GM19463 (cell line): ENCODE measurements at regions not wholly inside any gene's neighbourhood (a gene's known extent, or its start where the extent isn't known, plus 50 kb on each side); places are given as distances from the start of the nearest gene placed in this dataset.
"Not testable (repeated sequence)": the region's sequence is repeated elsewhere in the genome, so short reads cannot be mapped to it uniquely, and the experiment has no call there.

Experiments used
- ATAC-seq: cut with Tn5 transposase; IDR thresholded peaks from one replicate; pipeline ENCODE4 v1.9.1; 2021; ENCODE audit warnings: mild to moderate bottlenecking, moderate library complexity; ENCODE audit not compliant: unreplicated experiment

DNA sequence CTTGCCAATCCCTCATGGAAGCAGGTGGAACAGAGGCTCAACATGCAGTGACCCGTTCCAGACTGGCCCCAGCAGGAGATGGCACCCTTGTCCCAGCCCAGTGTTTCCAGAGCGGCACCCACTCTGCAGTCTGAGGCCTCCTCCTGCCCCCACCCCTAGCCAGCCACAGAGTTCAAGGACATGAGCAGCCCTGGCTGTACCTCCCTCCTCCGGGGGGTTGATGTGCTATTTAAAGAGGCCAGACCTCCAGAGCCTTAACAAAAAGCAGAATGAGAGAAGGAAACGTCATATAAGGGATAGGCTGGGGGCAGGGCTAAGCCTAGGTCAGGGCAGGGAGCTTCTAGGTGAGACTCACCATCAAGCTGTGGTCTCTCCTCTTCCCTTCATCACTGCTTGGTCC is 115.7 kb upstream of the NANOS1 start:
- no peak for ATAC-seq

- ATAC-seq, result no peak
These were observed 114.9 kb upstream of the NANOS1 start for GRCh38 chr10:118914629-118915028.

- ATAC-seq, result no peak
These were observed 114.4 kb upstream of the NANOS1 start for GRCh38 chr10:118915161-118915560.

- ATAC-seq, result no peak
These were observed 112.7 kb upstream of the NANOS1 start for GRCh38 chr10:118916777-118917176.

DNA sequence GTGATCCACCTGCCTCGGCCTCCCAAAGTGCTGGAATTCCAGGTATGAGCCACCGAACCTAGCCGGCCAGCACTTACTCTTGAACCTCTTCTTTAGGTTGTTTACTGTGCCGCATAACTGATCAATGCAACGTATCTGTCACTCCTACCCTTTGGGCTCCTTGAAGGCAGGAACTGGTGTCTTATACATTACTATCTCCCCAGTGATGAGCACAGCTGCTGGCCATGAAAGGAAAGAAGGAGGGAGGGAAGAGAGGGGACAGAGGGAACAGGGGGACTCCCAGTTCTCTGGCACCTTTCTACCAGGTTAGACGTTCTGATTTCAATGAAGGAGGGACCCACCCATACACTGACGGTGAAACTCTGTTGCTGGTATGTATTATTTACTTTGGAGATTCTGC is 111.8 kb upstream of the NANOS1 start:
- ATAC-seq, result no peak

DNA sequence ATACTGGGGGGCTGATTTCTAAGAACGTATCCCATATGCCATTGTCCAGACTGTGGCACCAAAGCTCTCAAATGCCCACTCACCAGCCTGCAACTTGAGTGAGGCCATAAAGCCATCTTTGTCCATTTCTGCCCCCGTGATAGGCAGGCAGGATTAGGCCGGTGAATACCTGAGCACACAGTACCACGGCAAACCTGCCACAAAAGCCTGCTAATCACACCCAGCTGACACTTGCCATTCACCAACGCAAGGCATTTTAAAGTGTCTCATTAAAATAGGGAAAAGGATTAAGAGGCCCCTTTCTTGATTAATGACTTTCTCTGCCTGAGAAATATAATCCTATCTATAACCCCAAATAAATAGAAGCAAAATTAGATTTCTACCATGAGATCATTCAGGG is 111.4 kb upstream of the NANOS1 start:
- ATAC-seq, result no peak

- no peak for ATAC-seq
These were observed 110.9 kb upstream of the NANOS1 start for GRCh38 chr10:118918587-118918986.

- no peak for ATAC-seq
These were observed 109.3 kb upstream of the NANOS1 start for GRCh38 chr10:118920206-118920605.

GRCh38 chr10:118922226-118922625 is 107.3 kb upstream of the NANOS1 start:
- ATAC-seq, result no peak

DNA sequence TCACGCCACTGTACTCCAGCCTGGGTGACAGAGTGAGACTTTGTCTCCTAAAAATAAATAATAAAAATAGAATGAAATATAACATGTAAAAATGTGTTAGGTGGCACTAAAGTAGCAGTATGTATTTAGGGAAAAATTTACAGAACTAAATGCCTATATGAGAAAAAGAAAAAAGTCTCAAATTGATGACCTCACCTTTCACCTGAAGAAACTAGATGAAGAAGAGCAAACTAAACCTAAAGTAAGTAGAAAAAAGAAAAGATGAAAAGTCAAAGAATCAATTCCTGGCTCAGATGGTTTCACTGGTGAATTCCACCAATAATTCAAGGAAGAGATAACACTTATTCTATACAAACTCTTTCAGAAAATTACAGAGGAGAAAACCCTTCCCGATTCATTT is 106.5 kb upstream of the NANOS1 start:
- no peak for ATAC-seq

DNA sequence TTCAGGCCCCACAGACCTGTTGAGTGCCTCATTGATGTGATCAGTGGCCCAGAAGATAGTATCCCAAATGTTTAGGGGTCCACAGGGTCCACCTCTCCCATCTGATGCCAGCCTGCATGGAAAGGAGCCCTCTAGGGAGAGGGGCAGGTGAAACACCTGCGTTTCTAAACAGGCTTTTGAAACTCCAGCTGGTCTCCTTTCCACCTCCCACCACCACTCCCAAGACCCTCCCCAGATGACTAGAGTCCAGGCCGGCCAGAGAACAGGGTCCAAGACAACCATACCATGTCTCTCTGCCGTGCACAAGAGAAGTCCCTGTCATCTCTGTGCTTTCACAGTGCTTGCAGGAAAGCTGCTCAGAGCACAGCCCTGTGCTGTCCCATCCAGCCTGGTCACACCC is 105.0 kb upstream of the NANOS1 start:
- ATAC-seq, result no peak

DNA sequence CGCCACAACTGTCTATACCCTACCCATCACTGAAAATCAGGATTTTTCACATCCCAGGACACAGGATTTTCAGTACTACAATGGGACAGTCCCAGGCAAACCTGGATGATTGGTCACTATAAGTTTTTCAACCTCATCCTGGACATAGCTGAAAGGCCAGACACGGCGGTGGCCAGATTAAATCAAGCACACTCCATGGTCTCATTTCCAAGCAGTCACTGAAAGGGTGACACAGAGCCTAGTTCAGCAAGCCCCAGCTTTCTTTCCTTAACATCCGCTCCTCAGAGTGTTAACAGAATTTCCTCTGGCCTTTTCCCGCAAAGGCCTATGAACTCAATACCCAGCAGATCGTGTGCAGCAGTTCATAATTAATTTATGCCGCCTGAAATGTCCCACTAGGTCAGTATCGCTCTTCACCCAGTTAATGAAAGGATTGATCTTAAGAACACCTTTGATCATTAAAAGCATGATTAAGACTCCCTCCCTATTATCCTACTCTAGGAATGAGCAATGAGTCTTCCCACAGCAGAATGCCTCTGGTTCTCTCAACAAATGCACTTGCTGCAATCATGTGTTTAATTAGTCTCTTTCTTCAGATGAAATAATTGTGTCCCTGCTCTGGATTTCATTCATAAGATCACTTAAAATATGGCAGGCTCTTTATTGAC is 104.0 kb upstream of the NANOS1 start:
- ATAC-seq, result no peak

GRCh38 chr10:118926072-118926417 is 103.5 kb upstream of the NANOS1 start:
- no peak for ATAC-seq

- no peak for ATAC-seq
These were observed 103.1 kb upstream of the NANOS1 start for GRCh38 chr10:118926441-118926840.

DNA sequence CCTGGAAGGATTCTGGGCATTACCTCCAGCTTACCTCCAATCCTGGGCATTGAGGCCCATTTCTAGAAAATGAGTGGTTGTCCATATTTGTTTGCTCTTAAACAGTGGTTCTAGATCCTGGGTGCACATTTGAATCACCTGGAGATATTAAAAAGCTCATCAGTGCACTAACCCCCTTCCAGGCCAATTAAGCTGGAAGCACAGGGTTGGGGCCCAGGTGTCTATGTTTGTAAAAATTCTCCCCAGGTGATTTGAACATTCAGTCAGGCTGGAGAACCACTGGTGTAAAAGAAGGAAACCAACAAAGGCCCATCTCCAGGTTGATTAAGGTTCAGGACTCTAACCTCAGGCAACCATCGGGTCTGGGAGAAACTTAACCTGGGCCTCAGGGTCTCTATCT is 102.6 kb upstream of the NANOS1 start:
- no peak for ATAC-seq

DNA sequence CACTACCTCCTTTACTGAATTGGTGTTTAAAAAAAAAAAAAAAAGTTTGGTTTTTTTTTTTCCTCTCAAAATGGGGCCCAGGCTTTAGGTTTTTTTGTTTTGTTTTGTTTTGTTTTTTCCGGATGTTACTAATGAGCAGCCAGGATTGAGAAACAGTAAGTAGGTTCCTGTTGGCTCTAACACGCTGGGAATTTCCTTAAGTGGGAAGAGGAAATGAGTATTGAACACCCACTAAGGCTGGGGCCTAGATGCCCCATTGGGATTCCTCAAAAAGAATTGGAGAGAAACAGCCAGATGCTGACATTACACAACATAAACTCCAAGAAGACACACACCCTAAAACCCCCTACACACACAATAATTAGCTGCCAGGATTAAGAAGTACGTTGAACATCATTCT is 102.2 kb upstream of the NANOS1 start:
- ATAC-seq, result no peak

GRCh38 chr10:118930614-118931013 is 98.9 kb upstream of the NANOS1 start:
- no peak for ATAC-seq

GRCh38 chr10:118931436-118931835 is 98.1 kb upstream of the NANOS1 start:
- ATAC-seq, result no peak

- ATAC-seq, result not testable (repeated sequence)
These were observed 97.4 kb upstream of the NANOS1 start for GRCh38 chr10:118932154-118932553.

- ATAC-seq, result no peak
These were observed 92.3 kb upstream of the NANOS1 start for GRCh38 chr10:118937226-118937625.

GRCh38 chr10:118939211-118940007 is 90.1 kb upstream of the NANOS1 start:
- ATAC-seq, result no peak

DNA sequence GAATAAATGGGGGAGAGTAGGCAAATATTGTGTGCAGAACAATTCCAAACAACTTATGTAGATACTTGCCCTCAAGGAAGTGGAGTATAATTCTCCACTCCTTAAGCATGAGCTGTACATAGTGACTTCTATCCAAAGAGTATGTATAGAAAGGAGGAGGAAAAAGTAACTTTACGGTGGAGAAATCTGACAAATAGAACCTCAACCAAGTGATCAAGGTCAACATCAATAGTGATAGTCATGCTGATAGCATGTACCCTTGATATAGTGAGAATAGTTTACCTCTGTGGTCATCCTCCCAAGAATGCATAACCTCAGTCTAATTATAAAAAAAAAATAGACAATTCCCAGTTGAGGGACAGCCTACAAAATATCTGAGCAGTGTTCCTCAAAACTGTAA is 89.1 kb upstream of the NANOS1 start:
- ATAC-seq, result no peak

GRCh38 chr10:118943253-118943652 is 86.3 kb upstream of the NANOS1 start:
- no peak for ATAC-seq
